ENCODE measurements at regions not wholly inside any gene's neighbourhood (a gene's known extent, or its start where the extent isn't known, plus 50 kb on each side); places are given as distances from the start of the nearest gene placed in this dataset.

- TF ChIP-seq CTCF (IDR thresholded peaks at IDR 0.05; ENCODE audit: low read depth, low read length, poor library complexity, severe bottlenecking) = no peak
- no peak for TF ChIP-seq EZH2phosphoT487 (IDR thresholded peaks at IDR 0.05; ENCODE audit: borderline replicate concordance, low read length)
Measured at GRCh38 chr1:19563324-19564097, 78.2 kb upstream of the CAPZB start.
